ENCODE measurements at regions not wholly inside any gene's neighbourhood (a gene's known extent, or its start where the extent isn't known, plus 50 kb on each side); places are given as distances from the start of the nearest gene placed in this dataset.
A peak's percentile ranks its signal among the peaks of the same experiment; 100 is the strongest.

GRCh38 chr14:51318813-51319597 lies 79.0 kb downstream of the TMX1 start:
- Histone ChIP-seq H3K27ac (no peak overlapping the region), H3K4me1 (no peaks in the 10 kb centered on the region), H3K4me3 (no peak overlapping the region), H3K36me3 (no peaks in the 10 kb centered on the region), H3K27me3 (ENCODE audit: low read depth) (no peaks in the 10 kb centered on the region), H3K9me3 (no peaks in the 10 kb centered on the region)
- intact Hi-C loops (cut with DNase I): no loop called here
- DNase-seq: no peak
- TF ChIP-seq, protein P1, sequence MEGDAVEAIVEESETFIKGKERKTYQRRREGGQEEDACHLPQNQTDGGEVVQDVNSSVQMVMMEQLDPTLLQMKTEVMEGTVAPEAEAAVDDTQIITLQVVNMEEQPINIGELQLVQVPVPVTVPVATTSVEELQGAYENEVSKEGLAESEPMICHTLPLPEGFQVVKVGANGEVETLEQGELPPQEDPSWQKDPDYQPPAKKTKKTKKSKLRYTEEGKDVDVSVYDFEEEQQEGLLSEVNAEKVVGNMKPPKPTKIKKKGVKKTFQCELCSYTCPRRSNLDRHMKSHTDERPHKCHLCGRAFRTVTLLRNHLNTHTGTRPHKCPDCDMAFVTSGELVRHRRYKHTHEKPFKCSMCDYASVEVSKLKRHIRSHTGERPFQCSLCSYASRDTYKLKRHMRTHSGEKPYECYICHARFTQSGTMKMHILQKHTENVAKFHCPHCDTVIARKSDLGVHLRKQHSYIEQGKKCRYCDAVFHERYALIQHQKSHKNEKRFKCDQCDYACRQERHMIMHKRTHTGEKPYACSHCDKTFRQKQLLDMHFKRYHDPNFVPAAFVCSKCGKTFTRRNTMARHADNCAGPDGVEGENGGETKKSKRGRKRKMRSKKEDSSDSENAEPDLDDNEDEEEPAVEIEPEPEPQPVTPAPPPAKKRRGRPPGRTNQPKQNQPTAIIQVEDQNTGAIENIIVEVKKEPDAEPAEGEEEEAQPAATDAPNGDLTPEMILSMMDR (IDR thresholded peaks at IDR 0.05): no peak
- ATAC-seq: no peak

DNA sequence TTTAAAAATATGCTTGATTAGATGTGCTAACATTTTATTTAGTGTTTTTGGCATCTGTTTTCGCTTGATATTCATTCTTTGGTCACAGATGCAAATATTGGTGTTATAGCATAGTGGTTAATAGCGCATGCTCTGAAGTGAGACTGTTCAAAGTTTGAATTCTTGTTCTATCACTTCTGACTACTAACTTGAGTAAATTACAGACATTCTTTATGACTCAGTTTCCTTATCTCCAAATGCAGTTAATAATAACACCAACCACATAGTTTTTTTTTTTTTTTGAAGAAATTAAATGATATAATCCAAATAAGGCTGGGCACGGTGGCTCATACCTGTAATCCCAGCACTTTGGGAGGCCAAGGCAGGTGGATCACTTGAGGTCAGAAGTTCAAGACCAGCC lies 81.0 kb downstream of the TMX1 start:
- Histone ChIP-seq H3K27me3 (ENCODE audit: low read depth) (no peaks in the 10 kb centered on the region), H3K4me3 (no peak overlapping the region), H3K27ac (no peak overlapping the region), H3K9me3 (no peaks in the 10 kb centered on the region), H3K4me1 (no peaks in the 10 kb centered on the region), H3K36me3 (no peaks in the 10 kb centered on the region)
- TF ChIP-seq, protein P1 (IDR thresholded peaks at IDR 0.05): no peak
- intact Hi-C loops (cut with DNase I): no loop called here
- DNase-seq (no peak), ATAC-seq (no peak)

DNA sequence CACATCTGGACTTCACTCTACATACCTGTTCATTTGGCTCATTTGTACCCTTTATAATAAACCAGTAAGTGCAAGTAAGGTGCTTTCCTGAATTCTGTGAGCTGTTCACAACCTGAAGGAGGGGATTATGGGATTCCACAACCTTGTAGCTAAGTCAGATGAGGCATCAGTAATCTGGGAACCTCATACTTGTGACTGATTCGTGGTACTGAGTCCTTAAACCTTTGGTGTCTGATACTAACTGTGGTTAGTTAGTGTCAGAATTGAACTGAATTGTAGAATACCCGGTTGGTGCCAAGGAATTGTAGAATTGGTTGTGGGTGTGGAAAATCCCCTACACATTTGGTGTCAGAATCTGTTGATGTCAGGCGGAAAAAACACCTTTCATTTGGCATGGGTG lies 83.4 kb downstream of the TMX1 start:
- no peaks in the 10 kb centered on the region for H3K27me3 ChIP-seq (ENCODE audit: low read depth)
- no peak for ATAC-seq
- H3K4me3 ChIP-seq: no peak overlapping the region
- no peak for DNase-seq
- H3K4me1 ChIP-seq: peaks cover 14% of the 10 kb centered on the region
- TF ChIP-seq, protein P1 (IDR thresholded peaks at IDR 0.05): no peak
- H3K36me3 ChIP-seq: no peaks in the 10 kb centered on the region
- no peak overlapping the region for H3K27ac ChIP-seq
- H3K9me3 ChIP-seq: no peaks in the 10 kb centered on the region
- intact Hi-C loops (cut with DNase I): no loop called here

DNA sequence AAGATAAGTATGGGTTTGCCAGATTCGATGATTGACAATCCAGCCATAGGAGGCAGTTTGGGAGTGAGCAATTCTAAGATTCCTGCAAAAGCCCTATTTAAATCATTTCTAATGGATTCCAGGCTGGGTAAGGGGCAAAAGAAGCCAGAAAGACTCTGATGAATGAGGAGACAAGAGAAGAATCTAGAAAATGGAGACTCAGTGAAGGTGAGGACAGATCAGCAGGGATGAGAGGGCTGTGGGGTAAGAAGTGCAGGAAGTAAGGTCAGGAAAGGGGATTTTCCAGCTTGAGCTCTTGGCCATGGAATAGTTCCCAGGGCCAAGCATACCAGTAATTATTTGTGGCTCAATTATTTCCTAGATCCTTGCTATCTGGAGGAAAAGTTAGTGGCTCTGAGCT lies 87.3 kb downstream of the TMX1 start:
- Histone ChIP-seq H3K9me3 (no peaks in the 10 kb centered on the region), H3K36me3 (no peaks in the 10 kb centered on the region), H3K4me1 (peaks cover 16% of the 10 kb centered on the region), H3K27ac (peak overlapping the region; percentile 16), H3K4me3 (no peak overlapping the region), H3K27me3 (ENCODE audit: low read depth) (no peaks in the 10 kb centered on the region)
- TF ChIP-seq, protein P1 (IDR thresholded peaks at IDR 0.05): no peak
- no peak for DNase-seq
- intact Hi-C loops (cut with DNase I): no loop called here
- peak in 1 of 2 donors; percentile 33 for ATAC-seq

DNA sequence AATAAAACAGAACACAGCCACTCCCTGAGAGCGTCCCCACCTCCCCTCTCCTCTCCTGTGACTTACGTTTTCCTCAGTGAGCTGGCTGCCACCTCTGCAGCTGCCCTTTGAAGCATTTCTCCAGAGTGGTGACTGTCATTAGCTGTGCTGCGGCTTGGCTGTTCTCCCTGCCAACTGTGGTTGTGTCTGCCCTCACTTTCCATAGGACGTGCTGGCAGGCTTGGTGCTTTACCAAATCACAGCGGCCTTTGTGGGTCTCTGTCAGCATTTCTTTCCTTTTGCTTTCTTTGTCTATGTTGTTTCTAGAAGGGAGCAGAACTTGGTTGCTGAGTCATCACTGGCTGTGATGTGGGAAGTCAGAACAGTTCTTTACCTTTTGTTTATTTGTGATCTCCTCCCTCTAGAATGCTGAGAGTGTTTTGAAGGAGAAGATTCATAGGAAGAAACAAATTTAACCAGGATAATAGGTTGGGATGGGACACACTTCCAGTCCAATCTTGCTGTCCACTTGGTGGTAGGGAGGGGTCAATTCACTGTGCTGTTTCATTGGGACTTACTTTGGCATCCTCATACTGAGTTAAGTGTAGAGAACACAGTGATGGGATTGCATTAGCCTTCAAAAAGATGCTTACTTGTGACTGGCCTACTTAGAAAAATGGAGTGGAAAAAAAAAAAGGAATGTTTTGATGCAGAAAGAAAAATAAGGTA lies 88.2 kb downstream of the TMX1 start:
- H3K36me3 ChIP-seq: no peaks in the 10 kb centered on the region
- intact Hi-C loops (cut with DNase I): no loop called here
- TF ChIP-seq, protein P1 (IDR thresholded peaks at IDR 0.05): no peak
- DNase-seq (no peak), ATAC-seq (no peak)
- no peak overlapping the region for H3K4me3 ChIP-seq
- H3K27ac ChIP-seq: peak overlapping the region; percentile 20
- H3K9me3 ChIP-seq: no peaks in the 10 kb centered on the region
- peaks cover 16% of the 10 kb centered on the region for H3K4me1 ChIP-seq
- H3K27me3 ChIP-seq (ENCODE audit: low read depth): no peaks in the 10 kb centered on the region
